ENCODE measurements at regions not wholly inside any gene's neighbourhood (a gene's known extent, or its start where the extent isn't known, plus 50 kb on each side); places are given as distances from the start of the nearest gene placed in this dataset.

GRCh38 chr2:150971910-150972309 lies 289.8 kb downstream of the RBM43 start:
- no peak for TF ChIP-seq CTCF (conservative IDR thresholded peaks at IDR 0.05; ENCODE audit: low read length)
- no peak overlapping the region for H3K4me3 ChIP-seq (ENCODE audit: low read length)
- DNase-seq (ENCODE audit: low read depth) = no peak

- no peak for DNase-seq (ENCODE audit: low read depth)
- no peak overlapping the region for H3K4me3 ChIP-seq (ENCODE audit: low read length)
- no peak for TF ChIP-seq CTCF (conservative IDR thresholded peaks at IDR 0.05; ENCODE audit: low read length)
Measured at GRCh38 chr2:150963336-150963735, 298.3 kb downstream of the RBM43 start.

- TF ChIP-seq CTCF (conservative IDR thresholded peaks at IDR 0.05; ENCODE audit: low read length) = no peak
- no peak overlapping the region for H3K4me3 ChIP-seq (ENCODE audit: low read length)
- DNase-seq (ENCODE audit: low read depth) = no peak
Measured at GRCh38 chr2:150955231-150955630, 306.4 kb downstream of the RBM43 start.

- DNase-seq (ENCODE audit: low read depth) = no peak
- no peak overlapping the region for H3K4me3 ChIP-seq (ENCODE audit: low read length)
- TF ChIP-seq CTCF (conservative IDR thresholded peaks at IDR 0.05; ENCODE audit: low read length) = no peak
Measured at GRCh38 chr2:150946831-150947230, 314.8 kb downstream of the RBM43 start.

- no peak overlapping the region for H3K4me3 ChIP-seq (ENCODE audit: low read length)
- DNase-seq (ENCODE audit: low read depth) = no peak
- no peak for TF ChIP-seq CTCF (conservative IDR thresholded peaks at IDR 0.05; ENCODE audit: low read length)
Measured at GRCh38 chr2:150944315-150944714, 317.3 kb downstream of the RBM43 start.

- H3K4me3 ChIP-seq (ENCODE audit: low read length) = no peak overlapping the region
- no peak for DNase-seq (ENCODE audit: low read depth)
Measured at GRCh38 chr2:150939087-150939486, 322.6 kb downstream of the RBM43 start.

GRCh38 chr2:150938527-150938926 lies 323.1 kb downstream of the RBM43 start:
- peak; percentile 39 for DNase-seq (ENCODE audit: low read depth)
- no peak for TF ChIP-seq CTCF (conservative IDR thresholded peaks at IDR 0.05; ENCODE audit: low read length)
- H3K4me3 ChIP-seq (ENCODE audit: low read length) = no peak overlapping the region

More at GRCh38 chr2:150939087-150939486, 322.6 kb downstream of the RBM43 start:
- TF ChIP-seq CTCF (conservative IDR thresholded peaks at IDR 0.05; ENCODE audit: low read length) = no peak

Measured in AG10803 (cell line).